ENCODE measurements at regions not wholly inside any gene's neighbourhood (a gene's known extent, or its start where the extent isn't known, plus 50 kb on each side); places are given as distances from the start of the nearest gene placed in this dataset.

DNA sequence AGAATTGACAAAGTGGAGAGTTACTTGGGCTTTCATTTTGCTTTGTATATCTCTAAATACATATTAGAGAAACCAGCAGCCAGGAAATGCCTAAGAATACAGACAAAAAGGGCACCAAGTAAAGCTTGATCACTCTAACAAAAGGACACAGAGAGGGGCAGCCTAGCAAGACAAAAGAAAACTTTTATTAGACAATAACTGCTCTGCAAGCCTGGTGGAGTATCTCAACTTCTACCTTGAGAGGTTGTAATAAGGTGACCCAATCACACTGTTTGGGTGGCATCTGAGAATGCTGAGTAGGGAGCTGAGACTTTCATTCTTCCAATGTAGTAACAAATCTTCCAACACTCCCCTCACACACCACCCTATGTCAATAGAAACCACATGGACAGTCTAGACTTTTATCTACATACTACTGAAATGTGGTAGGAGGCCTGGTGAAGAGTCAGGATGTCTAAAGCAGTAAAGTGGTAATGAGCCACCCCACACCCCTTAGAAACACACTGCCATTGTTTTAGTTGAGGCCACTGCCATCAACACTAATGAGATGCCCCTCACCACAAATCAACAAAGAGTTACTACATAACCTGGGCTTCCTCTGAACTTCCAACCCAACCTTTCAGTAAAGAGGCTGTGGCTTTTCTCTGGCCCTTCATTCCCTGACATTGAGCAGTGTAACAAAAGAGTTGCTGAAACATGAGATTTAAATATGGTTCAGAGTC lies 726.7 kb upstream of the POU3F3 start:
- H3K36me3 ChIP-seq (ENCODE audit: insufficient read depth), result no peaks in the 10 kb centered on the region
- no peaks in the 10 kb centered on the region for H3K9me2 ChIP-seq (ENCODE audit: insufficient read depth)
- no peak overlapping the region for H3K27ac ChIP-seq (ENCODE audit: low read depth)
- no peaks in the 10 kb centered on the region for H3K27me3 ChIP-seq (ENCODE audit: insufficient read depth)
- Mint-ChIP-seq H3K4me3 (no peak overlapping the region), H3K4me1 (peaks cover 19% of the 10 kb centered on the region), H3K27me3 (ENCODE audit: insufficient read depth, low read depth, poor library complexity) (no peaks in the 10 kb centered on the region), H3K36me3 (ENCODE audit: low read depth) (no peaks in the 10 kb centered on the region), H3K9me3 (no peaks in the 10 kb centered on the region), H3K27ac (no peak overlapping the region)
- no peak for TF ChIP-seq ZNF331 (CRISPR knock-in tag; IDR thresholded peaks at IDR 0.05; ENCODE audit: low read depth)
- TF ChIP-seq POLR2AphosphoS5 (IDR thresholded peaks at IDR 0.05; ENCODE audit: low read depth), result no peak
- no peak for TF ChIP-seq NANOG (IDR thresholded peaks at IDR 0.05; ENCODE audit: borderline replicate concordance)
- no peak for TF ChIP-seq CREB1 (CRISPR knock-in tag; IDR thresholded peaks at IDR 0.05; ENCODE audit: low read depth)
- TF ChIP-seq, protein P1, sequence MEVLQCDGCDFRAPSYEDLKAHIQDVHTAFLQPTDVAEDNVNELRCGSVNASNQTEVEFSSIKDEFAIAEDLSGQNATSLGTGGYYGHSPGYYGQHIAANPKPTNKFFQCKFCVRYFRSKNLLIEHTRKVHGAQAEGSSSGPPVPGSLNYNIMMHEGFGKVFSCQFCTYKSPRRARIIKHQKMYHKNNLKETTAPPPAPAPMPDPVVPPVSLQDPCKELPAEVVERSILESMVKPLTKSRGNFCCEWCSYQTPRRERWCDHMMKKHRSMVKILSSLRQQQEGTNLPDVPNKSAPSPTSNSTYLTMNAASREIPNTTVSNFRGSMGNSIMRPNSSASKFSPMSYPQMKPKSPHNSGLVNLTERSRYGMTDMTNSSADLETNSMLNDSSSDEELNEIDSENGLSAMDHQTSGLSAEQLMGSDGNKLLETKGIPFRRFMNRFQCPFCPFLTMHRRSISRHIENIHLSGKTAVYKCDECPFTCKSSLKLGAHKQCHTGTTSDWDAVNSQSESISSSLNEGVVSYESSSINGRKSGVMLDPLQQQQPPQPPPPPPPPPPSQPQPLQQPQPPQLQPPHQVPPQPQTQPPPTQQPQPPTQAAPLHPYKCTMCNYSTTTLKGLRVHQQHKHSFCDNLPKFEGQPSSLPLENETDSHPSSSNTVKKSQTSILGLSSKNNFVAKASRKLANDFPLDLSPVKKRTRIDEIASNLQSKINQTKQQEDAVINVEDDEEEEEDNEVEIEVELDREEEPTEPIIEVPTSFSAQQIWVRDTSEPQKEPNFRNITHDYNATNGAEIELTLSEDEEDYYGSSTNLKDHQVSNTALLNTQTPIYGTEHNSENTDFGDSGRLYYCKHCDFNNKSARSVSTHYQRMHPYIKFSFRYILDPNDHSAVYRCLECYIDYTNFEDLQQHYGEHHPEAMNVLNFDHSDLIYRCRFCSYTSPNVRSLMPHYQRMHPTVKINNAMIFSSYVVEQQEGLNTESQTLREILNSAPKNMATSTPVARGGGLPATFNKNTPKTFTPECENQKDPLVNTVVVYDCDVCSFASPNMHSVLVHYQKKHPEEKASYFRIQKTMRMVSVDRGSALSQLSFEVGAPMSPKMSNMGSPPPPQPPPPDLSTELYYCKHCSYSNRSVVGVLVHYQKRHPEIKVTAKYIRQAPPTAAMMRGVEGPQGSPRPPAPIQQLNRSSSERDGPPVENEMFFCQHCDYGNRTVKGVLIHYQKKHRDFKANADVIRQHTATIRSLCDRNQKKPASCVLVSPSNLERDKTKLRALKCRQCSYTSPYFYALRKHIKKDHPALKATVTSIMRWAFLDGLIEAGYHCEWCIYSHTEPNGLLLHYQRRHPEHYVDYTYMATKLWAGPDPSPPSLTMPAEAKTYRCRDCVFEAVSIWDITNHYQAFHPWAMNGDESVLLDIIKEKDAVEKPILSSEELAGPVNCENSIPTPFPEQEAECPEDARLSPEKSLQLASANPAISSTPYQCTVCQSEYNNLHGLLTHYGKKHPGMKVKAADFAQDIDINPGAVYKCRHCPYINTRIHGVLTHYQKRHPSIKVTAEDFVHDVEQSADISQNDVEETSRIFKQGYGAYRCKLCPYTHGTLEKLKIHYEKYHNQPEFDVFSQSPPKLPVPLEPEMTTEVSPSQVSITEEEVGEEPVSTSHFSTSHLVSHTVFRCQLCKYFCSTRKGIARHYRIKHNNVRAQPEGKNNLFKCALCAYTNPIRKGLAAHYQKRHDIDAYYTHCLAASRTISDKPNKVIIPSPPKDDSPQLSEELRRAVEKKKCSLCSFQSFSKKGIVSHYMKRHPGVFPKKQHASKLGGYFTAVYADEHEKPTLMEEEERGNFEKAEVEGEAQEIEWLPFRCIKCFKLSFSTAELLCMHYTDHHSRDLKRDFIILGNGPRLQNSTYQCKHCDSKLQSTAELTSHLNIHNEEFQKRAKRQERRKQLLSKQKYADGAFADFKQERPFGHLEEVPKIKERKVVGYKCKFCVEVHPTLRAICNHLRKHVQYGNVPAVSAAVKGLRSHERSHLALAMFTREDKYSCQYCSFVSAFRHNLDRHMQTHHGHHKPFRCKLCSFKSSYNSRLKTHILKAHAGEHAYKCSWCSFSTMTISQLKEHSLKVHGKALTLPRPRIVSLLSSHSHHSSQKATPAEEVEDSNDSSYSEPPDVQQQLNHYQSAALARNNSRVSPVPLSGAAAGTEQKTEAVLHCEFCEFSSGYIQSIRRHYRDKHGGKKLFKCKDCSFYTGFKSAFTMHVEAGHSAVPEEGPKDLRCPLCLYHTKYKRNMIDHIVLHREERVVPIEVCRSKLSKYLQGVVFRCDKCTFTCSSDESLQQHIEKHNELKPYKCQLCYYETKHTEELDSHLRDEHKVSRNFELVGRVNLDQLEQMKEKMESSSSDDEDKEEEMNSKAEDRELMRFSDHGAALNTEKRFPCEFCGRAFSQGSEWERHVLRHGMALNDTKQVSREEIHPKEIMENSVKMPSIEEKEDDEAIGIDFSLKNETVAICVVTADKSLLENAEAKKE (CRISPR knock-in tag; IDR thresholded peaks at IDR 0.05), result 0 out of 2 replicates have a peak, but pooled peaks have one; percentile 50
- TF ChIP-seq EZH2phosphoT487 (IDR thresholded peaks at IDR 0.05; ENCODE audit: unreplicated experiment), result no peak
- peak overlapping the region; percentile 24; the same call in 1 of the 2 replicates for H2AFZ ChIP-seq
- H3K4me2 ChIP-seq, result 0 out of 2 replicates have a peak overlapping the region, but pooled peaks have one; percentile 5
- H4K20me1 ChIP-seq (replicated peaks; ENCODE audit: insufficient read depth), result no peaks in the 10 kb centered on the region
- H3K79me2 ChIP-seq (replicated peaks; ENCODE audit: insufficient read depth), result no peaks in the 10 kb centered on the region
- DNase-seq (ENCODE audit: low spot score) (no peak), ATAC-seq (no peak)
- peaks cover 11% of the 10 kb centered on the region; the same call in 1 of the 2 replicates for H3K4me1 ChIP-seq (ENCODE audit: insufficient read depth)
- no peaks in the 10 kb centered on the region for H3F3A ChIP-seq (replicated peaks; ENCODE audit: low read depth)
- no peak overlapping the region for H3K4me3 ChIP-seq
